ENCODE measurements at regions not wholly inside any gene's neighbourhood (a gene's known extent, or its start where the extent isn't known, plus 50 kb on each side); places are given as distances from the start of the nearest gene placed in this dataset.
"Not testable (repeated sequence)": the region's sequence is repeated elsewhere in the genome, so short reads cannot be mapped to it uniquely, and the experiment has no call there.

DNA sequence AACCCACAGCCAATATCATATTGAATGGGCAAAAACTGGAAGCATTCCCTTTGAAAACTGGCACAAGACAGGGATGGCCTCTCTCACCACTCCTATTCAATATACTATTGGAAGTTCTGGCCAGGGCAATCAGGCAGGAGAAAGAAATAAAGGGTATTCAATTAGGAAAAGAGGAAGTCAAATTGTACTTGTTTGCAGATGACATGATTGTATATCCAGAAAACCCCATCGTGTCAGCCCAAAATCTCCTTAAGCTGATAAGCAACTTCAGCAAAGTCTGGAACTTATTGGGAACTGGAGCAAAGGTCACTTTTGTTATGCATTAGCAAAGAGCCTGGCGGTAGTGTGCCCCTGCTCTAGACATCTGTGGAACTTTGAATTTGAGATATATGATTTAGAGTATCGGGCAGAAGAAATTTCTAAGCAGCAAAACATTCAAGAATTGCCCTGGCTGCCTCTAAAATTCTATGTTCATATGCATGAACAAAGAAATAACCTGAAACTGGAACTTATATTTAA, 53.4 kb upstream of the PSMA1 start:
- POLR2A ChIA-PET; H3K4me3 ChIP-seq (ENCODE audit: low read depth, low read length); H3K36me3 ChIP-seq (ENCODE audit: control insufficient read depth, insufficient read depth, low read length); H3K27me3 ChIP-seq (ENCODE audit: control insufficient read depth, insufficient read depth, low read length); CTCF ChIA-PET; DNase-seq (ENCODE audit: low read depth): not testable (repeated sequence)

DNA sequence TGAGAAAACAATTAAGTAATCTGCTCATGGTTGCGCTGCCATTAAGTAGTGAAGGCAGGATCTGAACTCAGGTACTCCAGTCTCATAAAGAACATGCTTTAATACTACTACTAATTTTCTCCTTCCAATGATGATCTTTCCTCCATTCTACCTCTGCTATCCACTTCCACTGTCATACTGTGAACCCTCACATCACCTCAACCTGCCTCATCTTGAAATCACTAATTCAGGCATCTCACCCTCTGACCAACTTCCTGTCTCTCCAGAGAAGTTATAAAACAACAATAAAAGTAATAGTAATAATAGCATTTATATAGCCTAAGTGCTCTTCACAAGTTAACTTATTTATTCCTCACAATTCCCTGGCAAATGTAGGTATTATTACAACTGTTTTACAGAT, 57.1 kb upstream of the PSMA1 start:
- no peak overlapping the region for H3K4me3 ChIP-seq (ENCODE audit: low read depth, low read length)
- CTCF ChIA-PET: no interaction called here
- H3K27me3 ChIP-seq (ENCODE audit: control insufficient read depth, insufficient read depth, low read length): no peaks in the 10 kb centered on the region
- no peaks in the 10 kb centered on the region for H3K36me3 ChIP-seq (ENCODE audit: control insufficient read depth, insufficient read depth, low read length)
- POLR2A ChIA-PET: no interaction called here
- TF ChIP-seq, protein P1, sequence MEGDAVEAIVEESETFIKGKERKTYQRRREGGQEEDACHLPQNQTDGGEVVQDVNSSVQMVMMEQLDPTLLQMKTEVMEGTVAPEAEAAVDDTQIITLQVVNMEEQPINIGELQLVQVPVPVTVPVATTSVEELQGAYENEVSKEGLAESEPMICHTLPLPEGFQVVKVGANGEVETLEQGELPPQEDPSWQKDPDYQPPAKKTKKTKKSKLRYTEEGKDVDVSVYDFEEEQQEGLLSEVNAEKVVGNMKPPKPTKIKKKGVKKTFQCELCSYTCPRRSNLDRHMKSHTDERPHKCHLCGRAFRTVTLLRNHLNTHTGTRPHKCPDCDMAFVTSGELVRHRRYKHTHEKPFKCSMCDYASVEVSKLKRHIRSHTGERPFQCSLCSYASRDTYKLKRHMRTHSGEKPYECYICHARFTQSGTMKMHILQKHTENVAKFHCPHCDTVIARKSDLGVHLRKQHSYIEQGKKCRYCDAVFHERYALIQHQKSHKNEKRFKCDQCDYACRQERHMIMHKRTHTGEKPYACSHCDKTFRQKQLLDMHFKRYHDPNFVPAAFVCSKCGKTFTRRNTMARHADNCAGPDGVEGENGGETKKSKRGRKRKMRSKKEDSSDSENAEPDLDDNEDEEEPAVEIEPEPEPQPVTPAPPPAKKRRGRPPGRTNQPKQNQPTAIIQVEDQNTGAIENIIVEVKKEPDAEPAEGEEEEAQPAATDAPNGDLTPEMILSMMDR (IDR thresholded peaks at IDR 0.05; ENCODE audit: insufficient read depth, low read depth, low read length): no peak
- no peak for DNase-seq (ENCODE audit: low read depth)

DNA sequence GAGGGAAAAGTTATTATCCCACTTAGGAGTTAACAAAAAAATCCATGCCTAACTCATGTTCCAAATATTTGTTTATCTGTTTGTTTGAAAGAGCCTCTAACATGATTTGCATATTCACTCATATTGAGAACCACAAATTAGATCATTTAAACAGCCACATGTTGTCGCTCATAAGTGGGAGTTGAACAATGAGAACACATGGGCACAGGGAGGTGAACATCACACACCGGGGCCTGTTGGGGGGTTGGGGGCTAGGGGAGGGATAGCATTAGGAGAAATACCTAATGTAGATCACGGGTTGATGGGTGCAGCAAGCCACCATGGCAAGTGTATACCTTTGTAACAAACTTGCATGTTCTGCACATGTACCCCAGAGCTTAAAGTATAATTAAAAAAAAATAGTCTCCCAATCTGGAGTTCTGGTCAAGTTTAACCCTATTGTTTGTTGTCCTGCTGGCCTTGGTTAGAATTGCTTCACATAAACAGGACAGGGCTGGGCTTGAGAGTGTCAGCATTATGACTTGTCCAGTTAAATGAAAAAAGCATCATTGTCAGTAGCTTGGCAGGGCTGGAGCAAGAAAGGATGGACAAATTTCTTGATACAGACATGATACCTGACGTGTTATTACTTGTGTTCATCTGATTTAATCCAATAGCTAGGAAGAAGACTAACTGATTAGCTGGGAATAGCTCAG, 57.8 kb upstream of the PSMA1 start:
- DNase-seq (ENCODE audit: low read depth): no peak
- ChIA-PET POLR2A (no interaction called here), CTCF (no interaction called here)
- H3K36me3 ChIP-seq (ENCODE audit: control insufficient read depth, insufficient read depth, low read length): no peaks in the 10 kb centered on the region
- H3K4me3 ChIP-seq (ENCODE audit: low read depth, low read length): no peak overlapping the region
- TF ChIP-seq, protein P1 (IDR thresholded peaks at IDR 0.05; ENCODE audit: insufficient read depth, low read depth, low read length): no peak
- H3K27me3 ChIP-seq (ENCODE audit: control insufficient read depth, insufficient read depth, low read length): no peaks in the 10 kb centered on the region

DNA sequence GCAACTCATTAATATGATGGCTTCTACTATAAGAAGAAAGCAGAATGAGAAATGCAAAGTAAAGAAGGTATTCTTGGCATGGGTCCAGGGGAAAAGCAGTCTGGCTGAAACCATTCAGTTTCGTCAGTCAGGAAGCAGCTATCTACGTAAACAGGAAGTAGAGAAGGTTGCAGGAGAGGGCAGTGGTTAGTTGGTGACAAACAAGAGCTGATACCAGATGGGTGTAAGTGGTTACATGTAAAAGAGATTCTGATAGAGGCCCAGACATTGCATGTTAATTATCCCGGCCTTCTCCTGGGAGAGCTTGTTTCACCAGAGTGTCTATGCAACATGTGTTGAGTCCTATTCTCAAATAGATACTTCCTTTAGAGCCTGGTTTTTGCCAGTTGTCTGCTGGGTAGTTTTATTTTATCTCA, 58.4 kb upstream of the PSMA1 start:
- ChIA-PET POLR2A (no interaction called here), CTCF (interaction anchor here (0.8 kb wide), 1 partner anchor 11 kb away, joined by 4 read pairs; no protein-coding TSS in a partner anchor)
- Histone ChIP-seq H3K4me3 (ENCODE audit: low read depth, low read length) (no peak overlapping the region), H3K36me3 (ENCODE audit: control insufficient read depth, insufficient read depth, low read length) (no peaks in the 10 kb centered on the region), H3K27me3 (ENCODE audit: control insufficient read depth, insufficient read depth, low read length) (no peaks in the 10 kb centered on the region)
- TF ChIP-seq, protein P1 (IDR thresholded peaks at IDR 0.05; ENCODE audit: insufficient read depth, low read depth, low read length): no peak
- no peak for DNase-seq (ENCODE audit: low read depth)

DNA sequence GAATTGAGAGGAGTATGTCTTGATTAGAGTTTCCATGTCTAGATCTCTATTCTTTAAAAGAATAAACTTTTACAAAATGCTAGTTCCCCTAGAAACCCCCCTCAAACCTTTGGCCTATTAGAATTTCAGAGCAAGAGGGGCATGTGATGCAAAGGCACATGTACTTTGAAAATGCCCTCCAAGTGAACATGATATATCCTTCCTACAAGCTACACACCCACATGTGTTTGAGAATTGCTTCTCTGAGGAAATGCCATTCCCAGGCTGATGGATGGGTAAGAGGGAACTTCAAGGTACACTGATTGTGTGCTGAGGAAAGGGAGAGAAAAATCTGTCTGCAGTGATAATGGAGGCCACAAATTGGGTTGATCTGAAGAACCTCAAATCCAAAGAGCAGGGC, 59.5 kb upstream of the PSMA1 start:
- CTCF ChIA-PET: no interaction called here
- TF ChIP-seq, protein P1 (IDR thresholded peaks at IDR 0.05; ENCODE audit: insufficient read depth, low read depth, low read length): no peak
- POLR2A ChIA-PET: no interaction called here
- Histone ChIP-seq H3K4me3 (ENCODE audit: low read depth, low read length) (no peak overlapping the region), H3K36me3 (ENCODE audit: control insufficient read depth, insufficient read depth, low read length) (no peaks in the 10 kb centered on the region), H3K27me3 (ENCODE audit: control insufficient read depth, insufficient read depth, low read length) (no peaks in the 10 kb centered on the region)
- DNase-seq (ENCODE audit: low read depth): no peak

DNA sequence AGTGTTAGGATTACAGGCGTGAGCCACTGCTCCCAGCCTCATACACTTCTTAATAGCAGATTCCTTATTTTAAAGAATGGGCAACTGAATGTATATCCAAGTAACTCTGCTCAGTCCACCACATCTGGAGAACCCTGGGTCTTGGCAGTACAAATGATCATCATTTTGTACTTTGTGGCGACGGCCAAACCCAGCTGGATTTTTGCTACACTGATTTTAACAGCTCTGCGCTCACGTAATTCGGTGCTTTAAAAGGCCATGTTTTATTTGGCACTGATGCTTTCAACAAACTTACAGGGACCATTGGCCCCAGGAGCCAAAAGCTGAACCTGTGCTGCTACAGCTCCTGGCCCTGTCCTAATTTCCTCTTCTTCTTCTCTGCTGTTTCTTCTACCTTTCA, 60.8 kb upstream of the PDE3B start:
- POLR2A ChIA-PET: no interaction called here
- DNase-seq (ENCODE audit: low read depth): no peak
- CTCF ChIA-PET: no interaction called here
- TF ChIP-seq, protein P1 (IDR thresholded peaks at IDR 0.05; ENCODE audit: insufficient read depth, low read depth, low read length): no peak
- Histone ChIP-seq H3K27me3 (ENCODE audit: control insufficient read depth, insufficient read depth, low read length) (no peaks in the 10 kb centered on the region), H3K4me3 (ENCODE audit: low read depth, low read length) (no peak overlapping the region), H3K36me3 (ENCODE audit: control insufficient read depth, insufficient read depth, low read length) (no peaks in the 10 kb centered on the region)

Measured in BJ (cell line).